Heart left ventricle (tissue), 13 donors: ENCODE measurements at regions not wholly inside any gene's neighbourhood (a gene's known extent, or its start where the extent isn't known, plus 50 kb on each side); places are given as distances from the start of the nearest gene placed in this dataset.

Source experiments
- CTCF ChIP-seq, 12 donors: fragments of 200-600 bp; sonication (generic) in 4 of 12; IDR thresholded peaks; one replicate each; pipeline versions ENCODE4 v1.5.0 to v1.8.0; 2018 to 2022; ENCODE audit warnings: antibody characterized with exemption in 12 of 12, mild to moderate bottlenecking in 5 of 12
- POLR2A ChIP-seq, 2 donors: fragments of 450-650 bp; IDR thresholded peaks; one replicate each; pipeline ENCODE4 v1.6.1; 2017; ENCODE audit warnings: antibody characterized with exemption in 2 of 2, mild to moderate bottlenecking in 2 of 2, moderate library complexity in 2 of 2
- donor health status: ischemic (EF 13 %, LVEDD 7.1; RV severe dilation, severe dysfunction).
- donor health status: DM: no; HTN: yes; CAD: no.
- donor health status: DM: no; HTN: no; CAD: no.
- donor health status: ischemic (EF 25% LVEDD 6.9; RV normal size, moderate dysfunction).
- donor health status: ischemic (EF 25% LVEDD 5.7; RV mildly dilated, moderate dysfunction).
- donor health status: ischemic (EF 35%, LVEDD 5.7; RV mildly dilated, moderate dysfunction).
- donor health status: nonischemic (EF 11% LVEDD 7.7; RV severe dilation, severe dysfunction).
- donor health status: DM: yes; HTN: yes; CAD: no.
- donor health status: PGD.
- donor health status: ischemic (EF 29% LVEDD 5.4; RV normal size, mild dysfunction).
- donor health status: nonischemic (EF 23%, LVEDD 6.1; RV moderate dilation, normal function).

- TF ChIP-seq CTCF (IDR thresholded peaks at IDR 0.05), result no peak
- no peak for TF ChIP-seq POLR2A (IDR thresholded peaks at IDR 0.05)
Measured at GRCh38 chr17:69949496-69949895, 125.5 kb upstream of the KCNJ16 start.
